ENCODE measurements at regions not wholly inside any gene's neighbourhood (a gene's known extent, or its start where the extent isn't known, plus 50 kb on each side); places are given as distances from the start of the nearest gene placed in this dataset.

GRCh38 chr12:67446716-67447115 is 177.6 kb downstream of the CAND1 start:
- no peak for TF ChIP-seq CTCF (IDR thresholded peaks at IDR 0.05)
- no peak for TF ChIP-seq POLR2A (IDR thresholded peaks at IDR 0.05)
- no peak for TF ChIP-seq POLR2AphosphoS5 (IDR thresholded peaks at IDR 0.05)
